HT-29 (cell line): ENCODE measurements at regions not wholly inside any gene's neighbourhood (a gene's known extent, or its start where the extent isn't known, plus 50 kb on each side); places are given as distances from the start of the nearest gene placed in this dataset.
"Not testable (repeated sequence)": the region's sequence is repeated elsewhere in the genome, so short reads cannot be mapped to it uniquely, and the experiment has no call there.

ENCODE experiments used
- DNase-seq: peaks from one replicate; pipeline ENCODE4 v3.0.0-alpha.2; 2015; ENCODE audit warnings: low spot score

DNA sequence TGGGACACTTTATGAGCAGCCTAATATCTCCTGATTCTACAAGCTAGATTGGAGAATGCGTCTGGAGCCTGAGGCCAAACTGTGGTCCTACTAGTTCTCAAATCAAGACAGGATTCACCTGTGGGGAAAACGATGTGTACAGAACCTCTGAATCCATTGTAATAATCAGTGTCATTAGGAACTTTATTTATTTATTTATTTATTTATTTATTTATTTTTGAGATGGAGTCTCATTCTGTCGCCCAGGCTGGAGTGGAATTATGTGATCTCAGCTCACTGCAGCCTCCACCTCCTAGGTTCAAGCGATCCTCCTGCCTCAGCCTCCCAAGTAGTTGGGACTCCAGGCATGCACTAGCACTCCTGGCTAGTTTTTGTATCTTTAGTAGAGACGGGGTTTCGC lies 52.6 kb upstream of the KIF26B start:
- not testable (repeated sequence) for DNase-seq

DNA sequence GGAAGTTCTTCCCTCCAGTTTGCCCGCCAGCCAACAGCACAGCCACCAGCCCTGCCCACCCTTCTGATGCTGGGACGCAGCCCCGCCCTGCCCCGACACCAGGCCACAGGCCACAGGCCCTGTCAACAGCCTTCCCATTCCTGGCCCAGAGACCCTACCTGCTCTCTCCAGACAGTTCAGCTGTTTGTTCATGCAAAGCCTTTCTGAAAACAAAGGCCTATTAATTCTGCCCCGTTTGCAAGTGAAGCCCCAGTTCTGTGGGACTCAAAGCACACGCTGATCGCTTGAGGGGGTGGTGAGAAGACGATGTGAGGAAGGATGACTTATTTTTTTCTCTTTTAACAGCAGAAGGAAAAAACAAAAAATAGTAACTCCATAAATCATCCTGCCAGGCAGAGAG lies 55.4 kb upstream of the KIF26B start:
- no peak for DNase-seq

DNA sequence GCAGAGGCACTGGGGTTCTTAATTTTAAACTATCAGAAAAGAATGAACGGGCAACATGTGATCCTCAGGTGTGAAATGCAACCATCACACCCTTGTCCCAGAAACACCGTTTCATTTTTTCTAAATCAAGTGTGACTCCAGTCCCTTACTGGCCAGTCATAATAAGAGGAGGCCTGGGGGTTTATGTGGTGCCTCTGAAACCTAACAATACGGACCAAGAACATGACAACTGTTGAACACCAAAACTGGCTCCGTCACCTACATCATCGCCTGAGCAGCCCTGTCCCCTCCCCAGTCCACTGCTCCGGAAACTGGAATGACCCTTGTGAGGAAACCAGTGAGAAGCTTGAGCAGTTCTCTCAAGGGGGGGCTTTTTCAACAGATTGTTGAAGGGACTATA lies 55.9 kb upstream of the KIF26B start:
- DNase-seq: no peak

DNA sequence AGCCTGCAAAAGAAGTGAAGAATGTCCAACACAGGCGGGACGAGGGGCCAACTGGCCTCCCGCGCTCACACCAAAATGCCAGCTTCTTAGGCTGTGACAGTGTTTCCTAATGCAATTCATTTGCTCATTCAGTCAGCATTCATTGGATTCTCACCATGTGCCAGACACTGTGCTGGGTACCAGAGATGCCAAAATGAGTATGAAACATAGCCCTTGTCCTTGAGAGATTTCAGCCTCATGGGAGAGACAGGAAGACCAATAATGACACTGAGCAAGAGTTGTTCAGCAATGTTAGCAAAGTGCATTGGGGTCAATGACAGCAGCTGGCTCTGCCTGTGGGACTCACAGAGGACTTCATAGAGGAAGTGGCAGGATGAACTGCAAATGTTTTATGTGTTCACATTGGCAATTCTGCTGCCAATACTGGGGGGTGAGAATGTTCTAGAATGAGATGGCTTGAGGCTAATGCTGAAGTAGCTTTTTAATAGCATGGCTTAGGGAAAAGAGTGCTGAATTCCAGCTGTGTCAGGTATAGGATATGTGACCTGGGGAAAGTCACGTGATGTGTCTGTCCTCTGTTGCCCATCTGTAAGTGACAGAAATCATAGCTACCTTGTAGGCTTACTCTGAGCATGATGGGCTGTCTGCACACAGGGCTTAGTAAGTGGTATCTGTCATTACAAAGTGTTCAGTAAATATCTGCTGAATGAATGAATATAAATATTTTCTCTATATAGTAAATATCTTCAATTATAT lies 58.3 kb upstream of the KIF26B start:
- DNase-seq: no peak

DNA sequence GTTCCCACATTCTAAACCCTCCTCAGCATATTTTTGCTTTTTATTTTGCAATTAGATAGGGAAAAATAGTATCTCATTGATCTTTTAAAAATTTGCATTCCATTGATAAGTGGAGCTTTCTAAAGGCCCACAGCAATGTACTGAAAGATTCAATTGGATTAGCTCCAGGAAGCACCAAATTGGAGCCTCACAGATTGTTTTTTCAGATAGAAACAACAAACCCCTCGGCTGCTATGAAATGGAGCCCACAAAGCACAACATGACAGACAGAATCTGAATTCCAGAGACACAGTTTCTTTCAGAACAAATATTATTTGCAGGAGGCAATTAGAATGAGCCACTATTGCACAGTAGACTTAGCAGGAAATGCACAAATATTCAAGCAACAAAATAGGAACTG lies 58.9 kb upstream of the KIF26B start:
- no peak for DNase-seq

DNA sequence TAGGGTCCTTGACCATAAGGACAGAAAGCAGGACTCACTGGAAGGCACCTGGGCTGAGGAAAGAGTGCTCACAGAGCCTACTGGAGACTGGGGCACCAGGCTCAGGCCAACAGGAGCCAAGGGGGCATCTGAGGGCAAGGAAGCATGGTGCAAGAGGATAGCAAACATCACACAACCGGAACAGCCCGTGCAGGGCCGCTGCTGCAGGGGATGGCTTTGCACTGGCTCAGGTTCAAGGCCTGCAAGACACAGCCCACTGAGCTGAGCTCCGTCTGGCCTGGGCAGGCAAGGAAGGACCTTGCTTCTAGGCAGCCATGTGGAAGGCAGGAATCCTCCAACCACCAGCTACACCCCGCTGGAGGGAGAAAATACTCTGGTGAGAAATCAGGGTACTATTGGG lies 59.8 kb upstream of the KIF26B start:
- no peak for DNase-seq

DNA sequence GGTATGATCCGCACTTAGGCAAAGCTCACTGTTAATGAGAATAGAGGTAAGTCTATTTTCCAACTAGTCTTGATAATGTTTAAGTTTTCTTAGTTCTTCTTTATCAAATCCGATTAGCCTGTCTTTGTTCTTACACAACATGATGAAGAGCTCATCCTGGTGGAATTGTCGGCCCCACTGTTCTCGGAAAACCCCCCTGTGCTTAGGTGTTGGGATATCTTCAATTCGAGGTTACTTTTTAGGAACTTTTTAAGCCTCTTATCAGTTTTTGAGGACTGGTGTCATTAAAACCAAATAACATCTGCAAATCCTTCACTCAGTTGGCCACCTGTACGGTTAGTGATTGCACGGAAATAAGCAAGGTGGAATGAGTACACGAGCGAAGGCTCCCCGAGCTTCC lies 60.7 kb upstream of the KIF26B start:
- no peak for DNase-seq

DNA sequence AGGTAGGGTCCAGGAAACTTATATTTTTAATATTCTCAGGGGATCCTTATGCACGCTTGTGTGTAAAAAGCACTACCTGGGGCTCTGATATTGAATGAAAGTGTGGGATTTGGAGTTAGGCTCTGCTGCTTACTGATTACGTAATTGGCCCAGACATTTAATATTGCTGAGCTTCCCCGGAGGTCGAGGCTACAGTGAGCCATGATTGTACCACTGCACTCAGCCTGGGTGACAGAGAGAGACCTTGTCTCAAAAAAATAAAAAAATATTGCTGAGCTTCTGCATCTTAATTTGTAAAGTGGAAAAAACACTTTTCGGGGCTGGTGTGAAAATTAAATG lies 62.2 kb upstream of the KIF26B start:
- DNase-seq: no peak

DNA sequence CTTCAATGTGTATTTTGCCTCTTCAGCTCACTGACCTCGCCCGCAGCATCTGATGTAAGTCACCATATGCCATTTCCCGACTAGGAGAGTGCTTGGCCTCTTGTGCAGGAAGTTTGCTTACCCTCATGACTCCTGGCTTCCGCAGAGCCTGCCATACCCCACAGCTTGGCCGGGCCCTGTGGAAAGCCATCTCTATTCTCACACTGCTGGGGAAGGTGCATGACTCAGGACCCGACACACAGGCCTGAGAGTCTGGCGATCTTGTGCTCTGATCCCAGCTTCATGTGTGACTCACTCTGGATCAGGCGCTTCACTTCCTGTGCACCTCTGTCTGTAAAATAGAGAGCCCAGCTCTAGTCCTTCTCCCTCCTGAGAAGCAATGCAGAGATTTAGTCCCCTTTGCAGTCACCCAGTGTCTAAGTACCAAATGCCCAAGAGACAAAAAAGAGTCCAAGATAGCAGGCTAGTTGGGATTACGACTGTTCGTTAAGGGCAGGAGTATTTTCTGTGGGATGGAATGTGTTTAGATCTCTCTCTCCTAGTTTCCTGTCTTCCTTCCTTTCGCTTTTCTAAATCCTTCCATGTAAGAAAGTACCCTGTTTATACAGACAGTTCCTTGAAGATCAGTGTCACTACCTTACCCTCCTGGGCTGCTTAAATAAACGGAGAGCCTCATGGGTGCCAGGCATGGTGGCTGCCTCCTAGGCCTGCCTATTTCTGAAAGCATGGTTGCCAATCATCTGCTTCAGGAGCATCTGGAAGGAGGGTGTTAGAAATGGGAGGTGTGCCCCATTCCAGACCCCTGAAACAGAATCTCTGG lies 62.8 kb upstream of the KIF26B start:
- peak; percentile 63 for DNase-seq

DNA sequence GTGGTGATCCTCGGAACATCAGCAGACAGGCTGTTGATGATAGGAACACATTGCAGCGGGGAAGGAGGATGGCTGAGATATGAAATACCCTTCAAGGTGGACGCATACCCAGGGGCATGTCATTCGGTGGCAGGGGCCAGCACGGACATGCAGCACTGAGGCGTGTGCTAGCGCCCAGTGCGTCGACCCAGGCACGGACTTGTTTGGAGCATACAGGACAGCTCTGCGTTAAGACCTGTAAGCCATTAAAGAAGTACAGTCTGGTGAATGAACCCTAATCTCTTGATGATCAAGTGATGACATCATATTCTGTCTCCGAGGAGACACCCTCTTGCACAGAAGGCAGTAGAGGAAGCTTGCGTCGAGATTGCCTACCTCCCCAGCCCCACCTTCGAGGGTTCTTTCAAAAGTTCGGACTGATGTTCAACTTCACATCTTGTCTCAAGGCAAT lies 63.6 kb upstream of the KIF26B start:
- DNase-seq: no peak

DNA sequence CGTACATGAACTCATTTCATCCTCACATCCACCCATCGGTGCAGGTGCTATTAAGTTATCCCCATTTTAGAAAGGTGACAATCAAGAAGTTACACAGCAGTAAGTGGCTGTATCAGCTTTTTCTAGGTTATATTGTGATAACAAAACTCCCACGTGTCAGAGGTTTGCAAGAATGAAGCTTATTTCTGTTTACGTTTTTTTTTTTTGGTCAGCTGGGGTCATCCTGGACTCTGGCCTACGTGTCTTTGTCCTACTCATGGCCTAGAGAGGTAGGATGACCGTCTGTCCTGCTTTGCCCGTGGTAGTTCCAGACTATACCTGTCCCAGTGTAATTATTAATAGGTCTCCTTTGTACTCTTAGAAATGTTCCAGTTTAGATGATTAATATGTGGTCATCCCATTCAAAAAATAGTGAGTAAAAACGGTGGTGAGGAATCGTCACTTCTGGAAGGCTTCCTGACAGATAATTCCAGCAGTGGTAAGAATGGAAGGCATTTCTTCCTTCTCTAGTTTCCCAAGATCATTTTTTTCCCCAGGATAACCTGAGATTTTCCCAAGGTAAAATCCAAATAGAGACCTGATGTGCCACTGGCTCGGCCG lies 64.2 kb upstream of the KIF26B start:
- DNase-seq: no peak

DNA sequence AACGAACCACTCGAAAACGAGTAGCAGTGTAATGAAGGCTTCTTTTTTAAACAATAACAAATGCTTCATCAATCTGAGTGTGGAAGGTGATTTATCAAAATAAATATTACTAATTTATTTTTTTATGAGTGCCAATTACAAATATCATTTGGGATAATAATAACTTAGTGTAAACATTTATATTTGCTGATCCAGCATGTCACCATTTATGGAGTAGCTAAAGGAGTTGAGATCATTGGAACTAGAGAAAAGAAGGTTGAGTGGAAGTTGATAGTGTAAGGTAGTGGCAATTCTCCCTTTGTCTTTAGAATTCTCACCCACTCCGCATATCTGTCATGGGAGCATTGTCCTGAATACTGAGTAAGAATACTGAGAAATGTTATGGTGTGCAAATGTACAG lies 67.1 kb upstream of the KIF26B start:
- DNase-seq: no peak

DNA sequence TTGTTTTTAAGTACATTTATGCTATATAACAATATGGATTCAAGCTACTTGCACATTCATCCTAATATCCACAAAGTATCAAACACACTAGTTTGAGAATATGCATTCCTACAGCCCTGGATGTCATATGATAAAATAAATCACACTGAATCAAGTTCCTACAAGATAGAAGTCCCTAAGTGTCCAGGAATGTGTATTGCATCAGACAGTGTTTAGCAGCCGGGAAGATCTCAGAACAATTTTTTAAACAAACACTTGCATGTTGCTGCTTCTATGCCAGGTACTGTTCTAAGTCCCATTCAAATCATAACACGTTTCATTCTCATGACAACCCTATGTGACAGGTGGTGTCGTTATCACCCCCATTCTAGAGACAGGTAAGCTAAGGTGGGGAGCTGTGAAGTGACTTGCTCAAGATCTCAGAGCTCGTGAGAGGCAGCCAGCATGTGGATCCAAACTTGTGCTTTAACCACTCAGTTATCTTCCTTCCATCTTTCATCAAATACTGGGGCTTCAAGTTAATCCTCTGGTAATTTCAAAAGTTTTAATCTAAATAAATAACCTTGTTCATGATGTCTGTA lies 68.3 kb upstream of the KIF26B start:
- DNase-seq: no peak

DNA sequence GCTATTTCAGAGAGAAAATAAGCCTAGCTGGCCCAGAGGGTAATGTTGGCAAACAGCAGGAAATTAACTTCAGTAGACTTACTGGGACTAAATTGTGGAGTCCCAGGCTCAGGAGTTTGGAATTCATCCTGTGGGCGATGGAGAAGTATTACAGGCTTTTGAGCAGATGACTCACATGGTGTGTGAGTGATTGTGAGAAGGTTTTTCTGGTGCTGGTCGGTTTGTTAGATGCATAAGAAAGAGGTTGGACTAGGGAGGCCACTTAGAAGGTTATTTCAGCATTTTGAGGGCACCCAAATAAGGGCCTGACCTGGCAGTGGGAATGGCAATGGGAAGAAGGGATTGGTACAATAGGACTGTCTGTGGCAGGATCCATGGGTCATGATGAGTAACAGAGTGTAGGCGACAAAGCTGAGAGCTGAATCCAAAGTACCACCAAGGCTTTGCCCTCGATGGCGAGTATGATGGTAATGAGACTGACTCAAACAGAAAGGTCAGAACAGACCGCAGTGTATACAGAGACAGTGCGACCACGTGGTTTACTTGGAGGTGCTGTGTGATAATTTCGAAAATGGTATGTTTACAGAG lies 69.2 kb upstream of the KIF26B start:
- DNase-seq: no peak

DNA sequence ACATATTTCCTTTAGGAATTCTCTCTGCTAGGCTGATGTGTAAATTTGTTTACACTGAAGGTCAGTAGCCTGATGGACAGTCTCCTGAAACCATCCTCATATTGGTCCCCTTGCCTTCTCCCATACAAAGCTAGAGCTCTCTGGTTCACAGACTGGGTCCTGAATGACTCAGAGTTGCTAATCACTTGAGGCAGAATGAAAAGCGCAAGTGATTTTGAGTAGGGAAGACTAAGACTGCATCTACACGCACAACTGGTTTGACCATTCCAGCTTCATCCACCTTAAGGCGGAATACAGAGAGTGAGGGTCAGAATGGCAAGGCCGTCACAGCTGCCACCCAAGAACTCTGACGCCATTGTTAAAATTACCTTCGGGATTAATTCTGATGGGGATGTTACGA lies 70.2 kb upstream of the KIF26B start:
- DNase-seq: no peak

DNA sequence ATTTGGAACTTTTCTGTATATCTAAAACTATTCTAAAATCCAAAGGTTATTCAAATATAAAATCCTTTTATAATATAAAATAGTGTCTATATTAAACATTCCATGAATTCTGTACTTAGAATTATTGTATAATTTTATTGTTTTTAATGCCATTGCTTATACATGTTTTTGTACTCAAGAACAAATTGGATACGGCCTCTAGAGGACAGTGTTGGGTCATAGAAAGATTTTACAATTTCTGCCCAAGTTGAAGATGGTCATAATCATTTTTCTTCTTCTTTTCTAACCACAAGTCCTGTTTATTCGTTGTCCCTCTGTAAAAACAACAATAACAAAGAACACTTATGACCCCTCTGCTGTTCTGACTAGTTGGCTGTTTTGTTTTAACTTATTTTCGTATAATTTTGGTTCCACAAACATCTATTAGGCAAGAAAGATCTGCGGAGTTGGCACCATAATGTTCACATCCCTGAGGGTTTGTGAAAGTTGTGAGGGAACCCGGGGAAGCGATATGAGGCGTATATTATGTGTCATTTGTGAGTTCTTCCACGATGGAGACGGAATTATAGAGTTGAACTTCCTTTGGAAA lies 75.7 kb upstream of the KIF26B start:
- DNase-seq: peak; percentile 53

DNA sequence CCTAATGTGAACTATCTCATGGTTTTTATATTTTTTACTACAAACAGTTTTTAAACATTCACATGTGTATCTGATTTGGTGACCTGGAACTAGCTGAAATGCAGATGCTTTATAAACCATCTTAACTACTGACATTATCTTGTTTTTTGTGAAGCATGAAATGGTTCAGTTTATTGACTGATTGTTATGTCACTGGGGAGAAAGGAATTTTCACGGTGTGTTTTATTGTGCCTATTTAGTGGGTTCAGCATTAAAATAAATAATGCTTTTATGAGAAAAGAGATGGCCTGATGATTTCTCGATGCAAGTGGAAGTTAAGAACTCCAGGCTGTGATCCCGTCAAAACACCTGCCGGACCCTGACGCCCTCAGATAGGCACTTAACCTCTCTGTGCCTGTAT lies 79.9 kb upstream of the KIF26B start:
- no peak for DNase-seq

DNA sequence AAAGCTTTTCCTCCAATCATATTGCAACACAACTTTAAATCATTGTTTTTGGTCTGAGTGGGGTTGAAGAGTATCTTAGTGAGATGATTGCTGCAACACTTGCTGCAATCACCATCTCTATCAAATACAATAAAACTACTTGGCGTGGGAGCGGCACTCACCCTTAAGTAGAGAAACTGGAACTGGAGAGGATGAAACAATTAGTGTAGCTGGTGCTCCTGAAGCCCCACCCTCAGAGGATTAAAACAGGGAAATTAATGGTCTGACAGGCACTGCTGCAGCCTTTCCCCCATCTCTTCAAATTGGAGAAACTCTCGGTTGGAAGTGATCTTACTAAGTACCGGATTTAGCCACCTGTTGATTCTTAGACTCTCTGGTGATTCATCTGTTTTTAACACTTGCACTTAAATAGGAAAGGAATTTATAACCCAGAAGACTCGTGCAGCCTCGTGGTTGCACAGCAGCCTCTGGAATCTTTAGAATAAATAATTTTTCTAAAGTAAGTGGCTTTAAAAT lies 80.5 kb upstream of the KIF26B start:
- DNase-seq: no peak

DNA sequence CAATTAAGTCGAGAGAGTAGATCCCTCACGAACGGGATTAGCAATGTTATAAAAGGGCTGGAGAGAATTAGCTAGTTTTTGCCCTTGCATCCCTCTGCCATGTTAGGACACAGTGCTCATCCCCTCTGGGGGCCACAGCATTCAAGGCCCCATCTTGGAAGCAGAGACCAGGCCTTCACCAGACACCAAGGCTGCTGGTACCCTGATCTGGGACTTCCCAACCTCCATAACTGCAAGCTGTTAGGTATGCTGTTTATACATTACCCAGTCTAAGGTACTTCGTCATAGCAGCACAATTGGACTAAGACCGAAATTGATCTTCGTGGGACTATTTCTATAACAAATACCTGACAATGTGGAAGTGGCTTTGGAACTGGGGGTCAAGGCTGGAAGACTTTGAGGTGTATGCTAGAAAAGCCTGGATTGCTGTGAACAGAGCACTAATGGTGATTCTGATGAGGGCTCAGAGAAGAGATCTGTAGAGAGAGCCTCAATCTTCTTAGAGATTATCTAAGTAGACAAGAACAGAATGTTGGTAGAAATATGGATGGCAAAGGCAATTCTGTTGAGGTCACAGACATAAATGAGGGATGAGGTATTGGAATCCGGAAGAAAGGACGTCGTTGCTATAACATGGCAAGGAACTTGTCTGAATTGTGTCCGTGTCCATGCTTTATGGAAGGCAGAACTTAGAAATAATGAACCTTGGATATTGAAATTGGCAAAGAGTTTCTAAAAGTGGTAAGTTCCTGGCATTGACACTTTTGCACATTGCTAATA lies 83.8 kb upstream of the KIF26B start:
- DNase-seq: no peak

DNA sequence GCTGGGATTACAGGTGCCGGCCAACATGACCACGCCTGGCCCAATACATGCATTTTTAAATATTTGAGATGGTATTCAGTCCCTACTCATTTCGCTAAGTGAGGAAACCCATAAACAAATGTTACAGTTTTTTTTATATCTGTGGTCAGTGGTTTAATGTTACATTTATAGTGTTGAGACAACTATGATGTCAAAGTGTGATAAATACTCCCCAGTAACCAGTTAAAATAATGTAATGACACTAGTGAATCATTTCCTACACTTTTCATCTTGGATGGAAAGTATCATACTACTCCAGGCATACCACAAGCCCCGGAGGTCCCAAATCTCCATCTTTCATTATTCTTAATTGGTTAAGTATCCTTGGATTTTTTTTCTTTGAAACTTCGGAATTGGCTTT lies 87.5 kb upstream of the KIF26B start:
- DNase-seq: no peak
